ENCODE measurements at regions not wholly inside any gene's neighbourhood (a gene's known extent, or its start where the extent isn't known, plus 50 kb on each side); places are given as distances from the start of the nearest gene placed in this dataset.

- no peak for TF ChIP-seq POLR2A (IDR thresholded peaks at IDR 0.05)
- no peak for TF ChIP-seq CTCF (IDR thresholded peaks at IDR 0.05)
Observed at GRCh38 chr5:99817796-99818195, 717.4 kb upstream of the FAM174A start.
